H9 (cell line): ENCODE measurements at regions not wholly inside any gene's neighbourhood (a gene's known extent, or its start where the extent isn't known, plus 50 kb on each side); places are given as distances from the start of the nearest gene placed in this dataset.

Experiments
- DNase-seq: peaks from one replicate; pipeline ENCODE4 v3.0.0-alpha.2; 2017
- H2AFZ ChIP-seq: one replicate; pipeline ENCODE4 v1.6.1; 2013; ENCODE audit warnings: mild to moderate bottlenecking, low read length, control low read depth, moderate library complexity
- H2AK5ac ChIP-seq: 2 replicates; pipeline ENCODE4 v1.6.1; 2013; ENCODE audit warnings: low read length, control low read depth, mixed read lengths; ENCODE audit not compliant: insufficient read length
- H2BK120ac ChIP-seq: one replicate; pipeline ENCODE4 v1.6.1; 2013; ENCODE audit warnings: low read depth, mild to moderate bottlenecking, low read length, control low read depth, inconsistent platforms; ENCODE audit not compliant: poor library complexity, severe bottlenecking
- H2BK12ac ChIP-seq: 2 replicates; pipeline ENCODE4 v1.6.1; 2013; ENCODE audit warnings: low read length, control low read depth, mixed read lengths, low read depth; ENCODE audit not compliant: insufficient read length
- H2BK15ac ChIP-seq: 2 replicates; pipeline ENCODE4 v1.6.1; 2013; ENCODE audit warnings: low read depth, low read length, control low read depth
- H2BK20ac ChIP-seq: one replicate; pipeline ENCODE4 v1.6.1; 2013; ENCODE audit warnings: low read depth, mild to moderate bottlenecking, low read length, control low read depth, inconsistent platforms; ENCODE audit not compliant: poor library complexity, severe bottlenecking
- H2BK5ac ChIP-seq: 2 replicates; pipeline ENCODE4 v1.6.1; 2013; ENCODE audit warnings: low read length, control low read depth, mixed read lengths; ENCODE audit not compliant: insufficient read length
- H3K14ac ChIP-seq: 2 replicates; pipeline ENCODE4 v1.6.1; 2013; ENCODE audit warnings: low read length, control low read depth; ENCODE audit not compliant: insufficient read depth
- H3K18ac ChIP-seq: 2 replicates; pipeline ENCODE4 v1.6.1; 2013; ENCODE audit warnings: low read depth, mild to moderate bottlenecking, mixed read lengths, low read length, control low read depth; ENCODE audit not compliant: insufficient read length
- H3K23ac ChIP-seq: 2 replicates; pipeline ENCODE4 v1.6.1; 2013; ENCODE audit warnings: low read length, control low read depth, mixed read lengths, low read depth; ENCODE audit not compliant: insufficient read length
- H3K23me2 ChIP-seq: 2 replicates; pipeline ENCODE4 v1.6.1; 2013; ENCODE audit warnings: low read depth, mild to moderate bottlenecking, mixed read lengths, low read length, control low read depth; ENCODE audit not compliant: insufficient read length, poor library complexity, severe bottlenecking
- H3K27ac ChIP-seq: 2 replicates; pipeline ENCODE4 v1.5.1; 2013; ENCODE audit warnings: low read length, control low read depth, mixed read lengths, low read depth; ENCODE audit not compliant: insufficient read length
- H3K27me3 ChIP-seq: 2 replicates; pipeline ENCODE4 v1.6.1; 2013; ENCODE audit warnings: low read length, control low read depth, inconsistent platforms; ENCODE audit not compliant: insufficient read depth
- H3K4ac ChIP-seq: 2 replicates; pipeline ENCODE4 v1.6.1; 2013; ENCODE audit warnings: low read depth, mild to moderate bottlenecking, control low read depth, inconsistent platforms, low read length, moderate library complexity
- H3K4me1 ChIP-seq: 2 replicates; pipeline ENCODE4 v1.6.1; 2013; ENCODE audit warnings: low read length, control low read depth, inconsistent platforms; ENCODE audit not compliant: insufficient read depth
- H3K4me2 ChIP-seq: 2 replicates; pipeline ENCODE4 v1.6.1; 2013; ENCODE audit warnings: low read length, control low read depth, mixed read lengths; ENCODE audit not compliant: insufficient read length, insufficient read depth
- H3K56ac ChIP-seq: 2 replicates; pipeline ENCODE4 v1.6.1; 2013; ENCODE audit warnings: low read depth, mild to moderate bottlenecking, mixed read lengths, low read length, control low read depth; ENCODE audit not compliant: insufficient read length
- H3K79me1 ChIP-seq: 2 replicates; pipeline ENCODE4 v1.6.1; 2013; ENCODE audit warnings: low read depth, mild to moderate bottlenecking, moderate library complexity, low read length, control low read depth, inconsistent platforms; ENCODE audit not compliant: insufficient read depth, poor library complexity, severe bottlenecking
- H3K79me2 ChIP-seq: 2 replicates; pipeline ENCODE4 v1.6.1; 2013; ENCODE audit warnings: low read length, control low read depth, inconsistent platforms; ENCODE audit not compliant: insufficient read depth
- H3K9ac ChIP-seq: 2 replicates; pipeline ENCODE4 v1.6.1; 2013; ENCODE audit warnings: low read length, control low read depth, mixed read lengths; ENCODE audit not compliant: insufficient read length; ENCODE audit errors: extremely low read depth
- H3K9me3 ChIP-seq: one replicate; pipeline ENCODE4 v1.6.1; 2013; ENCODE audit warnings: low read depth, low read length, inconsistent platforms; ENCODE audit not compliant: control insufficient read depth
- H3T11ph ChIP-seq: one replicate; pipeline ENCODE4 v1.6.1; 2013; ENCODE audit warnings: mild to moderate bottlenecking, low read length, control low read depth, inconsistent platforms
- H4K20me1 ChIP-seq: one replicate; pipeline ENCODE4 v1.6.1; 2013; ENCODE audit not compliant: control insufficient read depth, insufficient read length, insufficient read depth
- H4K5ac ChIP-seq: 2 replicates; pipeline ENCODE4 v1.6.1; 2013; ENCODE audit warnings: low read depth, mild to moderate bottlenecking, mixed read lengths, low read length, control low read depth; ENCODE audit not compliant: insufficient read length
- H4K8ac ChIP-seq: replicated peaks from 2 replicates; pipeline ENCODE4 v1.6.1; 2013; ENCODE audit warnings: low read length, control low read depth, mixed read lengths, low read depth; ENCODE audit not compliant: insufficient read length
- H4K91ac ChIP-seq: 2 replicates; pipeline ENCODE4 v1.6.1; 2013; ENCODE audit warnings: low read depth, mild to moderate bottlenecking, moderate library complexity, mixed read lengths, low read length, control low read depth; ENCODE audit not compliant: insufficient read length
- H3K27ac Mint-ChIP-seq, 3 experiments: 2 replicates in 2 of 3; 3 replicates in 1 of 3; pipeline ENCODE4 v1.8.0; 2020 to 2021; ENCODE audit warnings: mixed read lengths in 3 of 3, mild to moderate bottlenecking in 1 of 3, moderate library complexity in 1 of 3
- H3K27me3 Mint-ChIP-seq: 2 replicates; pipeline ENCODE4 v1.8.0; 2021; ENCODE audit warnings: low read depth, mild to moderate bottlenecking, moderate library complexity, mixed read lengths
- H3K36me3 Mint-ChIP-seq, 3 experiments: 2 replicates in 2 of 3; 3 replicates in 1 of 3; pipeline ENCODE4 v1.8.0; 2020 to 2021; ENCODE audit warnings: low read depth in 3 of 3, mixed read lengths in 3 of 3; ENCODE audit not compliant: insufficient read depth in 1 of 3
- H3K4me1 Mint-ChIP-seq, 2 experiments: 2 replicates each; pipeline ENCODE4 v1.8.0; 2020; ENCODE audit warnings: mixed read lengths in 2 of 2
- H3K4me3 Mint-ChIP-seq, 2 experiments: 2 replicates in 1 of 2; 3 replicates in 1 of 2; pipeline ENCODE4 v1.8.0; 2020 to 2021; ENCODE audit warnings: mild to moderate bottlenecking in 2 of 2, mixed read lengths in 2 of 2, moderate library complexity in 1 of 2
- H3K9me3 Mint-ChIP-seq, 2 experiments: 2 replicates in 1 of 2; 3 replicates in 1 of 2; pipeline ENCODE4 v1.8.0; 2020; ENCODE audit warnings: mild to moderate bottlenecking in 2 of 2, mixed read lengths in 2 of 2, moderate library complexity in 1 of 2
- CTCF ChIP-seq: fragments of 200-600 bp; sonication (generic); conservative IDR thresholded peaks from 3 replicates; pipeline ENCODE4 v1.8.0; 2021; ENCODE audit warnings: antibody characterized with exemption, mild to moderate bottlenecking
- WGBS: extraction: QIAGEN DNeasy Blood & Tissue Kit; methylation state at CpG from one replicate; pipeline ENCODE4 v1.1.7; 2013; ENCODE audit warnings: missing lambda C conversion rate, low lambda C conversion rate, mixed read lengths; ENCODE audit not compliant: insufficient read length; ENCODE audit errors: extremely low coverage; 5-methylcytosine and 5-hydroxymethylcytosine counted together

GRCh38 chr1:209427811-209428210, 155.7 kb upstream of the CAMK1G start:
- no CpG with 5 or more reads among the region's 9 CpGs for WGBS
- Histone ChIP-seq H2BK120ac (no peak overlapping the region), H3K27ac (peak overlapping the region; percentile 10), H3K27me3 (no peaks in the 10 kb centered on the region), H2AK5ac (no peak overlapping the region), H2BK15ac (no peak overlapping the region), H3K23ac (no peak overlapping the region), H3K14ac (0 out of 2 replicates have a peak overlapping the region, but pooled peaks have one; percentile 10), H3K79me1 (no peaks in the 10 kb centered on the region), H2BK12ac (no peak overlapping the region), H3K4me1 (peaks cover 18% of the 10 kb centered on the region; the same call in 1 of the 2 replicates), H3K18ac (no peak overlapping the region), H2BK5ac (no peak overlapping the region), H2AFZ (no peak overlapping the region), H3K79me2 (no peaks in the 10 kb centered on the region; the same call in 1 of the 2 replicates), H3K56ac (no peak overlapping the region), H4K20me1 (no peaks in the 10 kb centered on the region), H4K8ac (no peak overlapping the region), H3K4ac (no peak overlapping the region), H3T11ph (no peak overlapping the region), H4K91ac (no peak overlapping the region), H3K4me2 (peak overlapping the region; percentile 5), H3K23me2 (peaks cover 6% of the 10 kb centered on the region), H3K9ac (no peak overlapping the region), H2BK20ac (no peak overlapping the region), H4K5ac (no peak overlapping the region), H3K9me3 (no peaks in the 10 kb centered on the region)
- TF ChIP-seq CTCF: no peak
- H3K27me3 Mint-ChIP-seq: no peaks in the 10 kb centered on the region; the same call in 1 of the 2 replicates
- peak; percentile 74 for DNase-seq
- peaks cover 73 to 83% of the 10 kb centered on the region in 2 experiments for H3K4me1 Mint-ChIP-seq
- H3K36me3 Mint-ChIP-seq: peaks cover 3 to 21% (median 20%) of the 10 kb centered on the region in 3 experiments; a peak in 6 of 7 replicates
- peak overlapping the region; percentile 98 to 99 (median 98); a peak in 6 of 7 replicates for H3K27ac Mint-ChIP-seq
- peak overlapping the region; percentile 69; a peak in 2 of 5 replicates for H3K4me3 Mint-ChIP-seq
- H3K9me3 Mint-ChIP-seq: no peaks in the 10 kb centered on the region; a peak in 1 of 5 replicates
